Stromal cell of bone marrow (primary cell): ENCODE measurements at regions not wholly inside any gene's neighbourhood (a gene's known extent, or its start where the extent isn't known, plus 50 kb on each side); places are given as distances from the start of the nearest gene placed in this dataset.

ENCODE experiments used
- DNase-seq: peaks from one replicate; pipeline ENCODE4 v3.0.0-alpha.2; 2012; ENCODE audit warnings: low read depth

DNA sequence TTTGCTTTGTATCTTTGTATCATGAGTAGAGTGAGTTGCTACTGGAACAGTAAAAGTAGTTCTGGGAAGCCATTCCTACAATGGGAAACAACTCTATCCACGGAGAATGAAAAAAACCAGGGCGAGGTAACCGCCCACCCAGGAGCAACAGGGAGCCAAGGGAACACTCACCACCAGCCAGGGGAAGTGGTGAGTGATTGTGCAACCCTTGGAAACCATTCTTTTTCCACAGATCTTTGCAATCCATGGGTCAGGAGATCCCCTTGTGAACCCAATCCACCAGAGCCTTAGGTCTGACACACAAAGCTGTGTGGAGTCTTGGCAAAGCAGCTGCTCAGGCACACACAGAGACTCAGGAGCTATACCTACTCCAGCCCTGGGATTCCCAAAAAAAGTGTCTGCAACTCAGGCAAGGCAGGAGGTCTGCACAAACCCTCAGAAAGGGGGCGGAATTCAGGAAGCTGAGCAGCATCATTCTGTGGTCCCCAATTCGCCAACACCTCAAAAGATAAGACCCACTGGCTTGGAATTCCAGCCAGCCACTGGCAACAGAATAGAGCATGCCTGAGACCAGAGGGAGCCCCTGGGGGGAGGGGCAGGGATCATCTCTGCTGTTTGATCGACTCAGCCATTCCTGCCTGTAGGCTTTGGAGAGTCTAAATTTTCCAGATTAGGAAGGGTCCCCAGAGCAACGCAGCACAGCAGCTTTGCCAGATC, 52.1 kb upstream of the PPFIA2 start:
- DNase-seq, result peak; percentile 91

DNA sequence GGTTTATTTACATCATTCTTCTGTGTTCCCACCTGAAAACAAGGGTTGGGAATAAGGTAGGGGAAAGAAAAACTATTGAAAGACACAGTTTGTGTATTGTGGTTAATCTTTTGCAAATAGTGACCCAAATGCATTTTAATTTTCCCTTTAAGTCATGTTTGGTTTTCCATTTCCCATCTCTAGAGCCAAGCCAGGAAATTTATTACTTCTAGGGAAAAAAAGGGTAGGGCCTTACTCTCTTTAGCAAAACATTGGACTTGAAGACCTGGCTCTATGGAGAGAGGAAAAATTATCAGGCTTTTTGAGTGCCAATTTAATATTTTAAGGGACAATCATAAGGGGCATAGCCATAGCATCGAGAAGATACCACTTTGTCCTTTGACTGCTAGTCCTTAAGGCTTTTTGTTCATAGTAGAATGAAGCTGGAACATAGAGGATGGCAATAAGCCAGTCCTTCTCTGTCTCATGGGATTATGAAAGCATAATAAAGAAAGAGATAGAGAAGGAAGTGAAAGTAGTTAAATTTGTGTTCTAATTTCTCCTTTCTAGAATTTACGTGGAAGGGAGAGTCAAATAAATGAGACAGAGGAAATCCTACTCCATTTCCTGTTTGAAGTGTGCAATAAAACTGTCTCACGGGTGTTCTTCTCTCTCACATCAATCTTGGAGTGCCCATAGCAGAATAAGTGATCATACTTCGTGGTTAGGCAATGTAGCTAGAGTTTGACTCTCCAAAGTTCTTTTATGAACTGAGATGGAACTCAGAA, 50.9 kb upstream of the PPFIA2 start:
- peak; percentile 45 for DNase-seq

DNA sequence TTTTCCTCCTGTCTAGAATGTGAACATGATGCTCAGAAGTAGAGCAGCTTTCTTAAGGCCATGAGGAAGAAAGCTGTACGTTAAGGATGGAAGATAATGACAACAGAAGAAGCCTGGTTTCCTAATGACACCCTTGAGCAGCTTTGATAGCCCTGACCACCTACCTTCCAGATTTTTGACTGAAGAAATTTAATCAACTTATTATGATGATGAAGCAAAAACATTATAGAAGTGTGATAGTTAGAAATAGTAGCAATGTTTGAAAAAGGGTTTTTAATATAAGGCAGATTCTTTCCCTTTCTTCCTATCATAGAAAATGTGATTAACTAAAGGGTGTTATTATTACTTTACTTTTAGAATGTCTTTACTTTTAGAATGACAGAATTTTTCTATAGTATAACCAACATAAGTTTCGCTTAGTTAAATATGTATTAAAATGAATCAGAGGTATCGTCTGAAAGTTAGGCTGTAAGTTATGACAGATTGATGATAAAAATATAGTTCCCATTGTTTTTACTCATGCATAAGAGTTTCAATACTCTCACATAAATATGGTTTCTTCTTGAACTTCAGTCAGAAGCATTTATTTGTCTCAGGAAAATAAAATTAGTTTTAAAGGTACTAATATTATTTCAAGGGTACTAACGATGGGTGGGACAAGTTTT, 50.1 kb upstream of the PPFIA2 start:
- DNase-seq, result no peak
